ELR (cell line): ENCODE measurements at regions not wholly inside any gene's neighbourhood (a gene's known extent, or its start where the extent isn't known, plus 50 kb on each side); places are given as distances from the start of the nearest gene placed in this dataset.
"Not testable (repeated sequence)": the region's sequence is repeated elsewhere in the genome, so short reads cannot be mapped to it uniquely, and the experiment has no call there.

Source experiments
- DNase-seq: peaks from one replicate; pipeline ENCODE4 v3.0.0-alpha.2; 2015; ENCODE audit warnings: low read depth

GRCh38 chr10:30763918-30764317, 134.4 kb upstream of the LYZL2 start:
- no peak for DNase-seq

GRCh38 chr10:30762620-30763019, 133.1 kb upstream of the LYZL2 start:
- no peak for DNase-seq

GRCh38 chr10:30759423-30759822, 129.9 kb upstream of the LYZL2 start:
- DNase-seq = peak; percentile 45

GRCh38 chr10:30758338-30758737, 128.8 kb upstream of the LYZL2 start:
- DNase-seq = peak; percentile 13

- DNase-seq = no peak
Measured at GRCh38 chr10:30756896-30757295, 127.3 kb upstream of the LYZL2 start.

GRCh38 chr10:30756151-30756550, 126.6 kb upstream of the LYZL2 start:
- no peak for DNase-seq

- no peak for DNase-seq
Measured at GRCh38 chr10:30755441-30755953, 125.9 kb upstream of the LYZL2 start.

GRCh38 chr10:30752481-30752881, 122.9 kb upstream of the LYZL2 start:
- DNase-seq = no peak

GRCh38 chr10:30751678-30752331, 122.3 kb upstream of the LYZL2 start:
- DNase-seq = peak; percentile 70

- no peak for DNase-seq
Measured at GRCh38 chr10:30750971-30751677, 121.6 kb upstream of the LYZL2 start.

GRCh38 chr10:30749385-30749784, 119.8 kb upstream of the LYZL2 start:
- no peak for DNase-seq

- no peak for DNase-seq
Measured at GRCh38 chr10:30748152-30748973, 118.8 kb upstream of the LYZL2 start.

GRCh38 chr10:30747633-30748032, 118.1 kb upstream of the LYZL2 start:
- DNase-seq = peak; percentile 80

- no peak for DNase-seq
Measured at GRCh38 chr10:30745953-30746352, 116.4 kb upstream of the LYZL2 start.

- DNase-seq = no peak
Measured at GRCh38 chr10:30744106-30744505, 114.6 kb upstream of the LYZL2 start.

GRCh38 chr10:30743586-30743985, 114.0 kb upstream of the LYZL2 start:
- no peak for DNase-seq

GRCh38 chr10:30742471-30742870, 112.9 kb upstream of the LYZL2 start:
- DNase-seq = no peak

- DNase-seq = not testable (repeated sequence)
Measured at GRCh38 chr10:30740774-30741173, 111.2 kb upstream of the LYZL2 start.

GRCh38 chr10:30738416-30738815, 108.9 kb upstream of the LYZL2 start:
- no peak for DNase-seq

- DNase-seq = no peak
Measured at GRCh38 chr10:30737931-30738391, 108.4 kb upstream of the LYZL2 start.

- DNase-seq = peak; percentile 99
Measured at GRCh38 chr10:30736685-30737232, 107.2 kb upstream of the LYZL2 start.

- no peak for DNase-seq
Measured at GRCh38 chr10:30734901-30735300, 105.3 kb upstream of the LYZL2 start.
